ENCODE measurements at regions not wholly inside any gene's neighbourhood (a gene's known extent, or its start where the extent isn't known, plus 50 kb on each side); places are given as distances from the start of the nearest gene placed in this dataset.

DNA sequence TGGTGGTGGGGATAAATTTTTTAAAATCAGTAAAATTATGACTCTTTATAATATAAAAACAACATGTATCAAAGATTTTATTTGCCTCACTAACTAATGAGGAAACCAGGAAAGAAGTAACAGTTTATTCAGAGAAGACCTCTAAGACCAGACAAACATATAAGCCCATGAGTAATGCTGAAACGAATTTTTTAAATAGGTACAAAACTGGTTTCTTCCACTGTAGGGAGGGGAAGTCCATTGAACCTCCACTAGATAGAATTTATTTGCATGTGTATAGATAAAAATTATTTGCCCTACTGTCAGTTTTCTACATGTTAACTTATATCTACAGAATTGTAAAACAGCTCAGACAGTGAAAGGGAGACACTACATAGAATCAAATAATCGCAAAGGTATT, 86.8 kb downstream of the ZC3H11B start:
- WGBS, 2 donors = 83 to 90% methylated on average over 2 of the region's 2 CpGs

DNA sequence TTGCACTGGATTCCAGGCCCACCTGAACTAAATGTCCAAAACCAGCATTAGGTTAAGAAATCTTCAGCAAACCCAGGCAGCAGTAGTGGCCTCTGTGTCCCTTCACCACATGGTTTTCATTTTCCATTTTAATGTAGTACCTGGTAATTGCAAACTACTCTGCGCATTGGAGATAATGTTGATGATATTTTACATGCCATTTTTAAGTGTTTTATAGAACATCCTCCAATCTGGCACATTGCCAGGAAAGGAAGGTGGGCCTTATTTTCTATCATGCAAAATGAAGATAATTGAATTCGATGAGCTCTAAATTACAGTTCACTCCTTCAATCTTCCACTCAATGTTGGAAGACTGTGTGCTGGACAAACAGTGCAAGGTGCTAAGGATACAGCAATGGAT, 89.5 kb downstream of the ZC3H11B start:
- H3K9me3 ChIP-seq = no peaks in the 10 kb centered on the region
- H3K4me3 ChIP-seq = no peak overlapping the region
- no peaks in the 10 kb centered on the region for H3K36me3 ChIP-seq
- H3K4me1 ChIP-seq = no peaks in the 10 kb centered on the region
- H3K27me3 ChIP-seq = no peaks in the 10 kb centered on the region
- ATAC-seq (no peak), DNase-seq (no peak)
- TF ChIP-seq, protein P1, sequence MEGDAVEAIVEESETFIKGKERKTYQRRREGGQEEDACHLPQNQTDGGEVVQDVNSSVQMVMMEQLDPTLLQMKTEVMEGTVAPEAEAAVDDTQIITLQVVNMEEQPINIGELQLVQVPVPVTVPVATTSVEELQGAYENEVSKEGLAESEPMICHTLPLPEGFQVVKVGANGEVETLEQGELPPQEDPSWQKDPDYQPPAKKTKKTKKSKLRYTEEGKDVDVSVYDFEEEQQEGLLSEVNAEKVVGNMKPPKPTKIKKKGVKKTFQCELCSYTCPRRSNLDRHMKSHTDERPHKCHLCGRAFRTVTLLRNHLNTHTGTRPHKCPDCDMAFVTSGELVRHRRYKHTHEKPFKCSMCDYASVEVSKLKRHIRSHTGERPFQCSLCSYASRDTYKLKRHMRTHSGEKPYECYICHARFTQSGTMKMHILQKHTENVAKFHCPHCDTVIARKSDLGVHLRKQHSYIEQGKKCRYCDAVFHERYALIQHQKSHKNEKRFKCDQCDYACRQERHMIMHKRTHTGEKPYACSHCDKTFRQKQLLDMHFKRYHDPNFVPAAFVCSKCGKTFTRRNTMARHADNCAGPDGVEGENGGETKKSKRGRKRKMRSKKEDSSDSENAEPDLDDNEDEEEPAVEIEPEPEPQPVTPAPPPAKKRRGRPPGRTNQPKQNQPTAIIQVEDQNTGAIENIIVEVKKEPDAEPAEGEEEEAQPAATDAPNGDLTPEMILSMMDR (IDR thresholded peaks at IDR 0.05) = no peak
- 80 to 86% methylated on average over 2 of the region's 2 CpGs for WGBS, 2 donors
- intact Hi-C loops (cut with DNase I) = no loop called here
- no peak overlapping the region for H3K27ac ChIP-seq

More for the DNA sequence above, 86.8 kb downstream of the ZC3H11B start:
- Histone ChIP-seq H3K27me3 (no peaks in the 10 kb centered on the region), H3K27ac (no peak overlapping the region), H3K36me3 (no peaks in the 10 kb centered on the region), H3K4me3 (no peak overlapping the region), H3K9me3 (no peaks in the 10 kb centered on the region), H3K4me1 (no peaks in the 10 kb centered on the region)
- DNase-seq = no peak
- no peak for ATAC-seq
- intact Hi-C loops (cut with DNase I) = no loop called here
- TF ChIP-seq, protein P1 (IDR thresholded peaks at IDR 0.05) = no peak

DNA sequence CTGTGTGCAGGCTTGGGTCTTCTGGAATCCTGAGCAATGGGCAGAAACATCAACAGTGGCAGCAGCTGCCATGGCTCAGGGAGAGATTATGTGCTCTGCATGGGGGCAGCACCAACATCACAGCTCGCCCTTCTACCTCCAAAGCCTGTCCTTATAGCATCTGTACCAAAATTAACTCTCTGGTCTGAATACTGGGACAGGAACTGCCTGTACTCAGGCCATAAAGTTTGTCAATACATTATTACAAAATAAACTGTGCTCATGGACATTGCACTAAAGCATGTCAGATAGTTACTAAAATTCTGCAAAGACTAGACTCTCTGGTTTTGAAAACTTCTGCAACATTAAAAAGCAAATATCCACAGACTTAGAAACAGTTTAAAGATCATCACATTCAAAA, 91.6 kb downstream of the ZC3H11B start:
- intact Hi-C loops (cut with DNase I) = no loop called here
- Histone ChIP-seq H3K9me3 (no peaks in the 10 kb centered on the region), H3K27me3 (no peaks in the 10 kb centered on the region), H3K4me3 (no peak overlapping the region), H3K36me3 (no peaks in the 10 kb centered on the region), H3K27ac (no peak overlapping the region), H3K4me1 (no peaks in the 10 kb centered on the region)
- 79 to 85% methylated on average over 1 of the region's 1 CpG for WGBS, 2 donors
- no peak for DNase-seq
- ATAC-seq = no peak
- TF ChIP-seq, protein P1 (IDR thresholded peaks at IDR 0.05) = no peak

DNA sequence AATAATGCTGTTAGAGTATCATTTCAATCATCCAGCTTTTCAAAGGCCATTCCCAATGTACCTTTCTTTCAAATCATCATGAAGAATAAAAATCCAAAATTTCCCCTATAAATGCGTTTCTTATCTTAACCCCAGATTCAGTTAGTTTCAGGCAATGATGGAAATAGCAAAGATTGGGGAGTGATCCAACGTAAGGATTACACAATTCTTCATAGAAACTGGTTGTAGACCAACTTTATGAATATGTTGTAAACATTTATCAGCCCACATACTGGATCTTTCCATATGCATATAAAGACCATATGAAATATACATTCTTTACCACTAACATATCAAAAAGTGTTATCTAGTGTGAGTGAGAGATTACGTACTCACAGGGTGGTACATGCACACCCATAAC, 92.7 kb downstream of the ZC3H11B start:
- Histone ChIP-seq H3K36me3 (no peaks in the 10 kb centered on the region), H3K27ac (no peak overlapping the region), H3K4me3 (no peak overlapping the region), H3K4me1 (no peaks in the 10 kb centered on the region), H3K9me3 (no peaks in the 10 kb centered on the region), H3K27me3 (no peaks in the 10 kb centered on the region)
- intact Hi-C loops (cut with DNase I) = no loop called here
- DNase-seq (no peak), ATAC-seq (no peak)
- WGBS, 2 donors = 86 to 89% methylated on average over 3 of the region's 3 CpGs
- TF ChIP-seq, protein P1 (IDR thresholded peaks at IDR 0.05) = no peak

DNA sequence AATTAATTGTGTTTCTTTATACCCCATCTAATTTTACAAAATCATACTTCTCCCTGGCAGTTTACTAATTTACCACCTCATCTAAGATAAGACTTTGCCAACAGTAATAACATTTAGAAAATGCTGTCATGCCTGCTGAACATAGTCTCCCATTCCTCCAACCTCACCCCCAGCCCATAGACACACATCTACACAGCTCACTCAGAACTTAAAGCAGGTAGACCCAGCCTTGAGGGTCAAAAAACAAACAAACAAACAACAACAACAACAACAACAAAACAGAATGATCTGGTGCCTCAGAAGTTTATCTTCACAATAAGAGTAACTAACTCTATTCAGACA, 94.0 kb downstream of the ZC3H11B start:
- intact Hi-C loops (cut with DNase I) = no loop called here
- no peaks in the 10 kb centered on the region for H3K36me3 ChIP-seq
- H3K9me3 ChIP-seq = peaks cover 0 to under 1% (median 0%) of the 10 kb centered on the region in 11 donors
- ATAC-seq (no peak), DNase-seq (no peak)
- no peak overlapping the region for H3K27ac ChIP-seq
- no peaks in the 10 kb centered on the region for H3K4me1 ChIP-seq
- H3K27me3 ChIP-seq = no peaks in the 10 kb centered on the region
- H3K4me3 ChIP-seq = no peak overlapping the region
- TF ChIP-seq, protein P1 (IDR thresholded peaks at IDR 0.05) = no peak
